H1 (cell line): ENCODE measurements at regions not wholly inside any gene's neighbourhood (a gene's known extent, or its start where the extent isn't known, plus 50 kb on each side); places are given as distances from the start of the nearest gene placed in this dataset.

Source experiments
- CTCF ChIA-PET: fragments of 300-600 bp; sonication (Branson Sonifier 250); formaldehyde crosslinking; loops from one replicate; lab custom pipeline; 2021; ENCODE audit not compliant: partially characterized antibody; lab: Charles Lee
- POLR2A ChIA-PET: fragments of 300-600 bp; sonication (Branson Sonifier 250); formaldehyde crosslinking; loops from one replicate; lab custom pipeline; 2021; ENCODE audit warnings: inconsistent platforms; ENCODE audit not compliant: partially characterized antibody; lab: Charles Lee
- DNase-seq, 2 experiments: peaks; one replicate each; pipeline versions ENCODE4 v3.0.0 to v3.0.0-alpha.2; 2010 to 2022; ENCODE audit warnings: low spot score in 2 of 2, low read depth in 1 of 2, mixed read lengths in 1 of 2
- FAIRE-seq: peaks from 2 replicates; lab custom pipeline; 2011; peaks lifted over from hg19 to GRCh38; lab: Jason Lieb, UNC
- H2AFZ ChIP-seq: 2 replicates; pipeline ENCODE4 v1.8.1; 2012; ENCODE audit warnings: low read length, inconsistent platforms
- H2AK5ac ChIP-seq: 2 replicates; pipeline ENCODE4 v1.6.1; 2013; ENCODE audit warnings: low read depth, low read length
- H2BK120ac ChIP-seq: replicated peaks from 2 replicates; pipeline ENCODE3; 2013; ENCODE audit warnings: low read depth, low read length, inconsistent platforms
- H2BK12ac ChIP-seq: 2 replicates; pipeline ENCODE4 v1.6.1; 2013; ENCODE audit warnings: low read depth, low read length
- H2BK15ac ChIP-seq: 2 replicates; pipeline ENCODE4 v1.6.1; 2013; ENCODE audit warnings: low read length
- H2BK20ac ChIP-seq: 2 replicates; pipeline ENCODE4 v1.6.1; 2013; ENCODE audit warnings: low read length
- H2BK5ac ChIP-seq: 2 replicates; pipeline ENCODE4 v1.6.1; 2013; ENCODE audit warnings: low read depth, low read length
- H3K14ac ChIP-seq: 2 replicates; pipeline ENCODE4 v1.6.1; 2013; ENCODE audit warnings: inconsistent platforms; ENCODE audit not compliant: insufficient read length
- H3K18ac ChIP-seq: 2 replicates; pipeline ENCODE4 v1.6.1; 2013; ENCODE audit warnings: low read length; ENCODE audit errors: extremely low read depth
- H3K23ac ChIP-seq: 2 replicates; pipeline ENCODE4 v1.6.1; 2013; ENCODE audit warnings: inconsistent platforms; ENCODE audit not compliant: insufficient read length
- H3K23me2 ChIP-seq: 2 replicates; pipeline ENCODE4 v1.6.1; 2013; ENCODE audit warnings: low read depth, low read length
- H3K27ac ChIP-seq: 2 replicates; pipeline ENCODE4 v1.6.1; 2011; ENCODE audit warnings: low read depth, low read length, inconsistent platforms
- H3K27me3 ChIP-seq, 4 experiments: replicated peaks in 1 of 4; 1 replicate in 1 of 4; 2 replicates in 3 of 4; pipeline versions ENCODE4 v1.6.1 to v1.8.1; 2011 to 2013; ENCODE audit warnings: low read length in 3 of 4, mild to moderate bottlenecking in 3 of 4, inconsistent platforms in 2 of 4, mixed read lengths in 2 of 4, moderate library complexity in 1 of 4; ENCODE audit not compliant: control insufficient read depth in 3 of 4, insufficient read depth in 3 of 4; ENCODE audit errors: extremely low read depth in 1 of 4
- H3K36me3 ChIP-seq, 4 experiments: 2 replicates each; pipeline versions ENCODE4 v1.6.1 to v1.8.1; 2011 to 2013; ENCODE audit warnings: mild to moderate bottlenecking in 4 of 4, low read length in 3 of 4, moderate library complexity in 2 of 4, control low read depth in 1 of 4, inconsistent platforms in 1 of 4; ENCODE audit not compliant: insufficient read depth in 4 of 4, control insufficient read depth in 2 of 4
- H3K4ac ChIP-seq: replicated peaks from 2 replicates; pipeline ENCODE3; 2013; ENCODE audit warnings: low read length, low read depth, mixed read lengths, inconsistent platforms; ENCODE audit not compliant: insufficient read length
- H3K4me1 ChIP-seq, 4 experiments: replicated peaks in 1 of 4; 1 replicate in 1 of 4; 2 replicates in 3 of 4; pipeline versions ENCODE4 v1.6.1 to v1.8.1; 2011 to 2013; ENCODE audit warnings: low read length in 3 of 4, inconsistent platforms in 2 of 4, mixed read lengths in 1 of 4; ENCODE audit not compliant: insufficient read depth in 4 of 4, control insufficient read depth in 3 of 4
- H3K4me2 ChIP-seq, 2 experiments: 2 replicates each; pipeline versions ENCODE4 v1.6.1 to v1.8.1; 2011 to 2013; ENCODE audit warnings: low read depth in 2 of 2, low read length in 2 of 2, control low read depth in 1 of 2, inconsistent platforms in 1 of 2, mild to moderate bottlenecking in 1 of 2; ENCODE audit not compliant: insufficient read depth in 1 of 2
- H3K4me3 ChIP-seq, 4 experiments: fragments of 200-600, 300-600 bp in 1 of 4; sonication (generic), shearing (Covaris generic), sonication (Bioruptor Twin) in 1 of 4; 2 replicates each; pipeline versions ENCODE4 v1.5.1 to v1.8.1; 2011 to 2016; ENCODE audit warnings: low read length in 4 of 4, low read depth in 3 of 4, control low read depth in 2 of 4, inconsistent platforms in 2 of 4, mild to moderate bottlenecking in 2 of 4, mixed read lengths in 1 of 4, moderate library complexity in 1 of 4; ENCODE audit not compliant: insufficient read depth in 2 of 4; ENCODE audit errors: extremely low read depth in 1 of 4
- H3K56ac ChIP-seq: replicated peaks from 2 replicates; pipeline ENCODE3; 2013; ENCODE audit warnings: low read depth, mild to moderate bottlenecking, mixed read lengths, low read length, inconsistent platforms; ENCODE audit not compliant: insufficient read length
- H3K79me1 ChIP-seq: 2 replicates; pipeline ENCODE4 v1.6.1; 2013; ENCODE audit warnings: low read depth, low read length, control low read depth
- H3K79me2 ChIP-seq, 2 experiments: 2 replicates each; pipeline versions ENCODE4 v1.6.1 to v1.8.1; 2012 to 2013; ENCODE audit warnings: low read length in 2 of 2, mild to moderate bottlenecking in 2 of 2, inconsistent platforms in 1 of 2; ENCODE audit not compliant: insufficient read depth in 2 of 2, control insufficient read depth in 1 of 2
- H3K9ac ChIP-seq, 4 experiments: replicated peaks in 1 of 4; 1 replicate in 1 of 4; 2 replicates in 3 of 4; pipeline versions ENCODE4 v1.6.1 to v1.8.1; 2011 to 2013; ENCODE audit warnings: low read depth in 3 of 4, low read length in 3 of 4, control low read depth in 2 of 4, mild to moderate bottlenecking in 2 of 4, moderate library complexity in 2 of 4, inconsistent platforms in 1 of 4; ENCODE audit errors: extremely low read depth in 1 of 4
- H3K9me3 ChIP-seq, 2 experiments: 2 replicates each; pipeline versions ENCODE4 v1.6.1 to v1.8.1; 2012 to 2013; ENCODE audit warnings: mild to moderate bottlenecking in 2 of 2, moderate library complexity in 2 of 2, control low read depth in 1 of 2, inconsistent platforms in 1 of 2, low read depth in 1 of 2, low read length in 1 of 2, mixed read lengths in 1 of 2; ENCODE audit not compliant: insufficient read depth in 2 of 2
- H4K20me1 ChIP-seq, 2 experiments: replicated peaks in 1 of 2; 2 replicates each; pipeline versions ENCODE3 to v1.8.1; 2011 to 2013; ENCODE audit warnings: inconsistent platforms in 2 of 2, low read length in 2 of 2, mild to moderate bottlenecking in 1 of 2; ENCODE audit not compliant: insufficient read depth in 2 of 2, control insufficient read depth in 1 of 2
- H4K5ac ChIP-seq: 2 replicates; pipeline ENCODE4 v1.6.1; 2013; ENCODE audit warnings: low read length, low read depth, mixed read lengths, inconsistent platforms; ENCODE audit not compliant: insufficient read length
- H4K8ac ChIP-seq: 2 replicates; pipeline ENCODE4 v1.8.0; 2013; ENCODE audit warnings: mild to moderate bottlenecking, moderate library complexity, low read length, inconsistent platforms; ENCODE audit not compliant: insufficient read depth; ENCODE audit errors: extremely low read depth
- H4K91ac ChIP-seq: replicated peaks from 2 replicates; pipeline ENCODE3; 2013; ENCODE audit warnings: low read length, mixed read lengths, inconsistent platforms; ENCODE audit not compliant: insufficient read length
- CBX5 ChIP-seq: fragments of 300-800, 300-1000 bp; sonication (generic); IDR thresholded peaks from 2 replicates; pipeline ENCODE4 v1.7.1; 2016; ENCODE audit warnings: antibody characterized with exemption, low read length, low read depth
- CEBPB ChIP-seq: IDR thresholded peaks from 2 replicates; pipeline ENCODE4 v1.6.1; 2012; ENCODE audit warnings: low read depth, low read length
- CTBP2 ChIP-seq: IDR thresholded peaks from 2 replicates; pipeline ENCODE4 v1.7.0; 2011; ENCODE audit warnings: borderline replicate concordance, mild to moderate bottlenecking, moderate library complexity, mixed read lengths, low read length; ENCODE audit not compliant: insufficient read depth, insufficient read length
- EZH2 ChIP-seq: fragments of 200-600 bp; sonication (generic); IDR thresholded peaks from 2 replicates; pipeline ENCODE4 v1.7.1; 2012; ENCODE audit warnings: low read depth, mild to moderate bottlenecking, moderate library complexity, low read length, inconsistent platforms; ENCODE audit not compliant: severe bottlenecking
- FOSL1 ChIP-seq: IDR thresholded peaks from 2 replicates; pipeline ENCODE4 v1.6.1; 2011; ENCODE audit warnings: mild to moderate bottlenecking, low read depth, low read length, moderate library complexity; ENCODE audit not compliant: insufficient read depth
- GTF2F1 ChIP-seq: IDR thresholded peaks from 2 replicates; pipeline ENCODE4 v1.6.1; 2012; ENCODE audit warnings: low read depth, low read length, improper control_type of control experiment, borderline replicate concordance
- NANOG ChIP-seq: IDR thresholded peaks from 2 replicates; pipeline ENCODE4 v1.6.1; 2011; ENCODE audit warnings: low read length, low read depth, mild to moderate bottlenecking, inconsistent platforms; ENCODE audit not compliant: insufficient read depth, poor library complexity, severe bottlenecking
- RXRA ChIP-seq: IDR thresholded peaks from 2 replicates; pipeline ENCODE4 v1.6.1; 2011; ENCODE audit warnings: low read depth, mild to moderate bottlenecking, low read length, moderate library complexity; ENCODE audit not compliant: insufficient read depth
- SAP30 ChIP-seq: fragments of 300-600 bp; sonication (generic); IDR thresholded peaks from 2 replicates; pipeline ENCODE4 v1.7.1; 2012; ENCODE audit warnings: low read length, moderate library complexity, mild to moderate bottlenecking, inconsistent platforms; ENCODE audit not compliant: insufficient read depth, insufficient replicate concordance
- SIRT6 ChIP-seq: IDR thresholded peaks from one replicate; pipeline ENCODE4 v1.7.1; 2012; ENCODE audit warnings: low read length, inconsistent platforms
- SRF ChIP-seq: IDR thresholded peaks from 2 replicates; pipeline ENCODE4 v1.6.1; 2011; ENCODE audit warnings: mild to moderate bottlenecking, low read depth, low read length, moderate library complexity
- SUZ12 ChIP-seq: fragments of 200-600 bp; sonication (generic); IDR thresholded peaks from 2 replicates; pipeline ENCODE4 v1.6.1; 2012; ENCODE audit warnings: mild to moderate bottlenecking, inconsistent platforms, low read length, moderate library complexity, mixed read lengths
- WGBS, 2 experiments: shearing (Covaris generic) in 1 of 2; methylation state at CpG; one replicate each; pipeline versions ENCODE4 v1.1.6 to v1.1.7; 2013 to 2015; ENCODE audit warnings: low lambda C conversion rate in 2 of 2, mixed read lengths in 2 of 2, inconsistent platforms in 1 of 2, low coverage in 1 of 2, missing lambda C conversion rate in 1 of 2; ENCODE audit not compliant: insufficient replicate concordance in 2 of 2, insufficient coverage in 1 of 2, insufficient read length in 1 of 2; ENCODE audit errors: extremely low coverage in 1 of 2, missing lambda C conversion rate in 1 of 2; 5-methylcytosine and 5-hydroxymethylcytosine counted together

DNA sequence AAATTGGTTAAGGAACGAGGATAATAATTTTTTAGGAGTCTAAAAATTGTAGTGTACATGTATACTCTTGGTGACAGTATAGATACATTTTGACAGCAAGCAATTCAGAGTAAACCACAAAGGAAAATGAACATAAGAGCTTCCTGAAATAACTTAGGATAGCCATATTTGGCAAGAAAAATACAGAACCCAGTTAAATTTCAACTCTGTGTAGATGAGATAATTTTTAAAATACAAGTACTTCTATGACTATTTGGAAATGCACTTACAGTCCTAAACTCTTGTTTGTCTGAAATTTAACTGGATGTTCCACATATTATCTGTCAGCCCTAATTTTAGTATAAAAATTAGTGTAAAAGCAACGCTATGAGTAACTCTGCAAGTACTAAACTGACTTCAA lies 124.4 kb upstream of the PCDH18 start (continued):
- TF ChIP-seq GTF2F1, result no peak
- TF ChIP-seq, all 59 proteins: peak for 0

DNA sequence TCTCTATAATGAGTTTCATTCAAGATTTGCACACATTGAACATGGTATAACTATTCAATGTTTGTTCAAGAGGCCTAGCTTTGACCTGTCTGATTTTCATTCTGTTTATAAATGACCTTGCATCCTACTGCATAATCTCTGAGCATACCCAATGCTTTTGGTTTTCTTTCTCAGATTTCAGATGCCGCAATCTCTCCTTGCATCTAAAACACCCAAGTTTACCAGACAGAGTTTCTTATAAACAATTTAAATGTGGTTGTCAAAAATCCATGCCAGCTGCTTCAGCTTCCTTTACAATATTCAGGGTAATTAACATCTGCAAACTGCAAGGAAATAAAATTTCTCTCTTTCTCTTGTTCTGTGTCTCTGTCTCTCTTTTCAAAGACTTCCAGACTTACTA lies 123.0 kb upstream of the PCDH18 start:
- CTCF ChIA-PET, result no interaction called here
- H4K5ac ChIP-seq, result no peak overlapping the region
- H4K91ac ChIP-seq, result no peak overlapping the region
- no peaks in the 10 kb centered on the region for H3K23me2 ChIP-seq
- H2AFZ ChIP-seq, result no peak overlapping the region
- H2AK5ac ChIP-seq, result no peak overlapping the region
- no peaks in the 10 kb centered on the region for H3K4me1 ChIP-seq
- H3K9me3 ChIP-seq, result no peaks in the 10 kb centered on the region
- H2BK12ac ChIP-seq, result no peak overlapping the region
- H2BK20ac ChIP-seq, result no peak overlapping the region
- no peaks in the 10 kb centered on the region for H3K79me2 ChIP-seq
- H3K4me3 ChIP-seq, result no peak overlapping the region
- H3K27ac ChIP-seq, result no peak overlapping the region
- H3K79me1 ChIP-seq, result no peaks in the 10 kb centered on the region
- H4K20me1 ChIP-seq, result no peaks in the 10 kb centered on the region
- no peak overlapping the region for H3K4me2 ChIP-seq
- no peak overlapping the region for H3K18ac ChIP-seq
- H3K56ac ChIP-seq, result no peak overlapping the region
- H3K23ac ChIP-seq, result no peak overlapping the region
- FAIRE-seq (no peak), DNase-seq (no peak)
- POLR2A ChIA-PET, result no interaction called here
- WGBS, 2 experiments, result 95% methylated on average over 1 of the region's 1 CpG; no CpG with 5 or more reads in 1 of the 2 experiments
- no peak overlapping the region for H3K9ac ChIP-seq
- H2BK5ac ChIP-seq, result no peak overlapping the region
- H2BK15ac ChIP-seq, result no peak overlapping the region
- no peak overlapping the region for H3K14ac ChIP-seq
- no peak overlapping the region for H3K4ac ChIP-seq
- no peak overlapping the region for H2BK120ac ChIP-seq
- no peaks in the 10 kb centered on the region for H3K27me3 ChIP-seq
- H3K36me3 ChIP-seq, result no peaks in the 10 kb centered on the region
- H4K8ac ChIP-seq, result no peak overlapping the region
- no peak for TF ChIP-seq SRF
- no peak for TF ChIP-seq SAP30
- TF ChIP-seq SUZ12, result no peak
- no peak for TF ChIP-seq CTBP2
- TF ChIP-seq NANOG, result no peak
- no peak for TF ChIP-seq CEBPB
- TF ChIP-seq CBX5, result no peak
- TF ChIP-seq FOSL1, result no peak
- no peak for TF ChIP-seq EZH2
- TF ChIP-seq SIRT6, result no peak
- no peak for TF ChIP-seq RXRA
